HG02678 (cell line): ENCODE measurements at regions not wholly inside any gene's neighbourhood (a gene's known extent, or its start where the extent isn't known, plus 50 kb on each side); places are given as distances from the start of the nearest gene placed in this dataset.

Experiments used
- ATAC-seq: cut with Tn5 transposase; IDR thresholded peaks from one replicate; pipeline ENCODE4 v1.9.1; 2021; ENCODE audit warnings: mild to moderate bottlenecking, moderate library complexity; ENCODE audit not compliant: unreplicated experiment

DNA sequence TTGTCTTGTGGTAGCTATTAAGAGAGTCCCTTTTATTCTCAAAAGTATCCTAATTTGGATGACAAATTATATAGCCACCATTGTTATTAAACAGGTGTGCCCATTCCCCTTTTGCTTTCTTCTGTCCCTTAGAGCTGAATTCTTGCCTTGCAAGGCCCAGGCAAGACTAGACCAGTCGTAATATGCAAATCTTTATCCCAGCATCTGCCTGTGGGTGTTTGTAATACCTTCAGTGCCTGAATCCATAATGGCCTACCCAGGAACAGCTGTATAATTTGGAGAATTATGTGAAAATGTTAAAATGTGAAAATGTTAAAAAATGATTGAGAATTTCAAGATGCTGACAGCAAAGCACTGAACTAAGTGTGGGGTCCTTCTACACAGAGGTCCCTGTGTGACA, 403.0 kb upstream of the RBMS3 start:
- ATAC-seq, result no peak

- no peak for ATAC-seq
Observed at GRCh38 chr3:28890373-28890772, 390.5 kb upstream of the RBMS3 start.

DNA sequence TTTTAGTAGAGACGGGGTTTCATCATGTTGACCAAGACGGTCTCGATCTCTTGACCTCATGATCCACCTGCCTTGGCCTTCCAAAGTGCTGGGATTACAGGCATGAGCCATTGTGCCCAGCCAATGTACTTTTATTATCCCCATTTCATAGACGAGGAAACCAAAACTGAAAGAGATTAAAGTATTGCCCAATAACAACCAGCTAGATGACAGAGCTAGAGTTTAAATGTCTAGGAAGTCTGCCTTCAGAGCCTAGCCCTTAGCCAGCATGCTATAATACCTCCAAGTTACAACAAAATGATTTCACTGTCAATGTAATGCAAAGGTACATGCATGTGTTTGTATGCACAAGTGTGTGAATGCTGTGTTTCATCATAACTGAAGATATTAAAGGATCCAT, 389.4 kb upstream of the RBMS3 start:
- ATAC-seq, result no peak

DNA sequence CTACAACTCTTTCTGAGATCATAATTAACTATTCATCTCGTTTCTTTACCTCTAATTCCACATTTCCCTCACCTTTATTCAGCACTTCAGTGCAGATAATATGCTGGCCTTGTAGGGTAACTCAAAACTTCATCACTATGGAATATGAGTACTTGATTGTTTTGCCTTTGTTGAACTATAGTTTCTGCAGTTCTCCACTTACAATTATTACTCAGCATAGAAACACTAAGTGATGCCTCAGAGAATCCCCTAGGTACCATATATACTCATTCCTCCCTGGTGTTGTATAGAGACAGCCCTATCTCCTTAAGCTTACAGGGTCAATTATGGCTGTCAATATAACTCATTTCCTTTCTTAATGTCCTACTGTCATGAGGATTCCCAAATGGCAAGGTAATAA, 380.6 kb upstream of the RBMS3 start:
- no peak for ATAC-seq

GRCh38 chr3:28901018-28901417, 379.9 kb upstream of the RBMS3 start:
- ATAC-seq, result no peak

DNA sequence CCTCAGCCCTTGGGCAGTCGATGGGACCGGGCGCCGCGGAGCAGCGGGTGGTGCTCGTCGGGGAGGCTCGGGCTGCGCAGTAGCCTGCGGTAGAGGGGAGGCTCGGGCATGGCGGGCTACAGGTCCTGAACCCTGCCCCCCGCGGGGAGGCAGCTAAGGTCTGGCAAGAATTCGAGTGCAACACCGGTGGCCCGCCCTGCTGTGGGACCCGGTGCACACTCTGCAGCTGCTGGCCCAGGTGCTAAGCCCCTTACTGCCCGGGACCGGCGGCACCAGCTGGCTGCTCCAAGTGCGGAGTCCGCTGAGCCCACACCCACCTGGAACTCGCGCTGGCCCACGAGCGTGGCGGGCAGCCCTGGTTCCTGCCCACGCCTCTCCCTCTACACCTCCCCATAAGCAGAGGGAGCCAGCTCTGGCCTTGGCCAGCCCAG, 377.7 kb upstream of the RBMS3 start:
- no peak for ATAC-seq

DNA sequence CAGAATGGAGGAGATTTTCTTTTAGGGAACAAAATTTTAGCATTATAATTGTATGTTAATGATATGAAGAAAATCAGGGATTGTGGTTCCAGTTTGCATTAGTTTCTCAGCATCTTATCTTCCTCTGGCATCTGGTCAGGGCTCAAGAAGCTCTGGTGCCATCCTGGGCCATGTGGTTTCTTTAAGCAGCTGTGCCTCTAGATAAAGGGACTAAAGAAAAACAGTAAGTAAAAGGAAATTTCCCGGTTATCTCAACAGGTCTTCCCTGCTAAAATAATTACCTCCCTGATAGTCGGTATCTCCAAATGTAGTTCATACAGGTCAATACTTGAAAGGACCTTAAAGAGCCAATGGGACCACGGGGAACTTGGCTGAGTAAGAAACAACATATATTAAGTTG, 375.1 kb upstream of the RBMS3 start:
- no peak for ATAC-seq

DNA sequence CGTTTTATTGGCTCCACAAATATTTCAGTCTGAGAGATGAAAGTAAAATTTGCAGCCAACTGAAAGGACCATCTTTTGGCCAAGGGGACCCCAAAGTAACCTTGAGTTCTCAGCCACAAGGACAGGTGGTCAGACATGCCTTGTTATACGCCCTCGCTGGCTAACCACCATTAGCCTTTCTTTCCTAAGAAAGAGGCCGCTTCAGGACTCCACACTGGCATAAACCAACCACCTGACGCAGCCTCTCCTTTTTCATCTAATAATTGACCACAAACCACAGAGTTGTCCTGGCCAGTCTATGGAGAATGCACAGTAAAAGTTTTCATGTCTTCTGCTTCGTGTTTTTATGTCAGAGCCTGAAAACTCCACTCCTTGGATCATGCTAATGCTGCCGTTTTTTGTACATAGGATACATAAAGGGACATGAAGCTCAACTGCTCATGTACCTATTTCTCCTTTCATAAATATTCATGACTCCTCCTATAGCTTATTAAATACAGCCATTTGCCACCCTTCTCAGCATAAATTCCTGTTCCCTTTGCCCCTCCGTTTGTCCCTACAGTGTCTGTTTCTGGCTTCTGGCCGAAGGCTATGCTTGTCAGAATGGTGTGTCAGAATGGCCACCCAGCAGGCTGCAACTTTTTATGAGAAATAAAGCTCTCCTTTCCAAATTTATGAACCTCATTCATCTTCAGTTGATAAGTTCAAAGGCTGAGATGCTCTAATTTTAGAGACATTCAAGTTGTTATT, 374.1 kb upstream of the RBMS3 start:
- no peak for ATAC-seq

- no peak for ATAC-seq
Observed at GRCh38 chr3:28907616-28908015, 373.3 kb upstream of the RBMS3 start.

DNA sequence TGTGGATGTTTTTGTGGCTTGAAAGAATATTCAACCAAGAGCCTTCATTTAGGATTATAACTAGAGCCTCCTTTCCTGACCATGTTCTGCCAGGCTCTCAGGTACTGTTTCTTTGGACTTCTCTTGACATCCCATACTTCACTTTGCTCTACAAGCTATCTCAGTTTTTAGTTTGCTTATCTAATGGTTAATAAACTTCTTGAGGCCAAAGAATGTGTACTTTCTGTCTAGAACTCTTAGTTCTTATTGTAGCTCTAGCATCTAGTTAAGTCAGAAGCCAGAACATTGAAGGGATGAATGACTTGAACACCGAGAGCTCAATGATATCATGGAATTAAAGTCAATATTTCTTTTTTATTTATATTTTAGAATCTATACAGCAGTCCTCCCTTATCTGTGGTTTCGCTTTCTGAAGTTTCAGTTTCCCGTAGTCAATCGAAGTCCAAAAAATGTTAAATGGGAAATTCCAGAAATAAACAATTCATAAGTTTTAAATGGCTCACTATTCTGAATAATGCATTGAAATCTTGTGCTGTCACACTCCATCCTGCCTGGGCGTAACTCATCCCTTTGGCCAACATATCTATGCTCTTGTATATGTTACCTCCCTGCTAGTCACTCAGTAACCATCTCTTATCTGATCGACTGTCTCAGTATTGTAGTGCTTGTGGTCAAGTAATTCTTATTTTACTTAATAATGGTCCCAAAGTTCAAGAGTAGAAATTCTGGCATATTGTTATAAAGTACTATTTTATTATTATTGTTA, 368.6 kb upstream of the RBMS3 start:
- ATAC-seq, result no peak

GRCh38 chr3:28915741-28916500, 364.9 kb upstream of the RBMS3 start:
- ATAC-seq, result no peak

GRCh38 chr3:28916713-28917499, 364.0 kb upstream of the RBMS3 start:
- ATAC-seq, result peak; percentile 85

DNA sequence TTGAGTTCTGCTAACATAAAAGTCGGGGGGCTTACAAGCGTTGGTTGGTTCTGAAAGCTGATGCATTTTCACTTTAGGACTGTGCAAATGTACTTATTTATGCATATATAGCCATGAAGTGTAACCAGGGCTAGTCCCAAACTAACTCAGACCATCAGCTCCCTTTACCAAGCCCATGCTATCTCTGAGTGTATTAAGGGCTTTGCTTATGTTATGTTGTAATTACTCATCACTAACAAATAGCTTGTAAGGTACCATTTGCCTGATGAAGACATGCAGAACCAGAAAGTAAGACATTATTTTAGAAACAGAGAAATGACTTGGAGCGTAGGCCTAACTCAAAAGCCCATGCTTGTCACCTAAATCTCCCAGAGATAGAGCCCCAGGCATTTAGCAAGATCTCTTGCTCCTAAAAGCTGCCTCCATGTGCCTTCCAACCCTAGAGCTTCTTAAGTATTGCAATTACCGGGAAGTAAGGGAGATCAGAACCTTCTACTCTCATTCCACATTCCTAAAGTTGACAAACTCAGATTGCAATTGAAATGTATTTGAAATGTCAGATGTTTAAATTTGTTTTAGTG, 362.9 kb upstream of the RBMS3 start:
- ATAC-seq, result no peak

- ATAC-seq, result no peak
Observed at GRCh38 chr3:28922376-28922775, 358.5 kb upstream of the RBMS3 start.

DNA sequence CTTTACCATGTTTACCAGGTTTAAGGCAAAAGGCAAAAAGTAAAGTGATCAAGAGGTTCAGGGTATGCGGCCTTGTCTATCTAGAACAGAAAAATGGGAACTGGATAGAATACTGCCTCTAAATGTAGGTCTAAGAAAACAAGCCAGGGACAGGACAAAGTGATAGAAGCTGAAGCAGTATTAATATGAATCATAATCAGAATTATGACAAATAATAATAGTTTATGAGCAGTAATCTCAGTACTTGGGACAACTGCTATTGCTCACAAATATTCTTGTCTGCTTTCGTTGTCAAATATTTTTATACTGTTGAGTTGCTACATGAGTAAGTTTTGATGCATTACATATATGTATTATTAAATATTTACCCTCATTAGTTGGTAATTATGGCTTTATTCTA, 356.9 kb upstream of the RBMS3 start:
- no peak for ATAC-seq

DNA sequence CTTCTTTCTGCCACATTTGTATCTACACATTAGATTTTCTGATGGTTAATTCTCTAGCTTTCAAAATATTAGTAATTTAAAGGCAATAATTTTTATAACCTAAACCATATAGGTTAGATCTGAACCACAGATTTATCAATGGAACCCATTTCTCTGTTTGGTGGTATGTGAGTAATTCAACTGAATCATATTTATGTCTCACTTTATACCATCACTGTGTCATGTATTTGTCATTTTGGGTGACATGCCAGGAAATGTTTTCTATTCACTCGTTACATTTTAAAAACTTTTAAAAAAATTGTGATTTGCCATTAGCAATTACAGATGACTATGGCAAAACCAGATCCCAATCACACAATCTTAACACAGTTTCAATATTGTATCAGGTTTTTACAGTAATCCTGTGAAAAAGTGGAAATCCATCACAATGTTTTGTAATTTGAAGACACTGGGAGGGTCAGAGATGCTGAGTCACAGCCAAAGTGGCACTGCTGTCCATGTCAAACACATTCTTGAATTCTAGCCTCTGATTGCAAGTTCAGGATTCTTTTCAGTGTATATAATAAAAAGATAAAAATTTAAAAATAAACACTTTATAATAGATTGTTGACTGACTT, 356.0 kb upstream of the RBMS3 start:
- ATAC-seq, result no peak

DNA sequence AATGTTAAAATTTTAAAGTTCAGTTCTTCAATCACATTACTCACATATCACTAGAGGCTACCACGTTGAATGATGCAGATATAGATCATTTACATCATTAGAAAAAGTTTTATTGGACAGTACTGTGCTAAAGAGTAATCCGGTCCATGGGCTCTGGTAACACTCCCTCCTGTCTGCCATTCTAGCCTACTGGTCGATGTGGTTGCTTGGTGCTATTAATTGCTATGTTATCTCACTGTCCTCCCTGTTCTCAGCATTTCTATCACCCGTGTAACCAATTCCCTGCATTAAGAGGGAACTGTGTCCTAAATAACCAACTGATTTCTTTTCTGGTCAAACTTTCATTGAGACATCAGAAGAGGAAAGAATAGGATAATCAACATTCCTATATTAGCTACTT, 347.5 kb upstream of the RBMS3 start:
- no peak for ATAC-seq

DNA sequence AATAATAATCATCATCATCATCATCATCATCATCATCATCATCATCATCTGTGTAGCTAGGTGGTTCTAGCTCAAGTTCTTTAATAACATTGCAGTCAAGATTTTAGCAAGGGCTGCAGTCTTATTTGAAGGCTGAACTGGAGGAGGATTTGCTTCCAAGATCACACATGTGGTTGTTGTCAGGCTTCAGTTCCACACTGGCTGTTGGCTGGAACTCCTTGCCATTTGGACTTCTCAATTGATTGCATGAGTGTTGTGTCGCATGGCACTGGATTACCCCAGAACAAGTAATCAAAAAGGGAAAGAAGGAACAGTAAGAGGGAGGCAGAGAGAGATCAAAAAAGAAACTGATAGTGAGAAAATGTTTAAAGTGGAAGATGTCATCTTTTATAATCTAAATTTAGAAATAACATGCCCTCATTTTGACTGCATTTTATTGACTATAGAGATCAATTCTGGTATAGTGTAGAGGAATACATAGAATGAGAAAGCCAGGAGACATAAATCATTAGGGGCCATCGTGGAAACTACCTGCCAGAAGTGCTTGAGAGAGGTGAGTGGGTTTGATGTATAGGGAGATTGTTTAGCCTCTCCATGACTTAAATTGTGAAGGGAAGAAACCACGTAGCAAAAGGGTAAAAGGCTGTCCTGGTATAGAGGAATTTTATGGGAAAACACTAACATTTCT, 346.6 kb upstream of the RBMS3 start:
- no peak for ATAC-seq

GRCh38 chr3:28935146-28935545, 345.7 kb upstream of the RBMS3 start:
- ATAC-seq, result peak; percentile 35

DNA sequence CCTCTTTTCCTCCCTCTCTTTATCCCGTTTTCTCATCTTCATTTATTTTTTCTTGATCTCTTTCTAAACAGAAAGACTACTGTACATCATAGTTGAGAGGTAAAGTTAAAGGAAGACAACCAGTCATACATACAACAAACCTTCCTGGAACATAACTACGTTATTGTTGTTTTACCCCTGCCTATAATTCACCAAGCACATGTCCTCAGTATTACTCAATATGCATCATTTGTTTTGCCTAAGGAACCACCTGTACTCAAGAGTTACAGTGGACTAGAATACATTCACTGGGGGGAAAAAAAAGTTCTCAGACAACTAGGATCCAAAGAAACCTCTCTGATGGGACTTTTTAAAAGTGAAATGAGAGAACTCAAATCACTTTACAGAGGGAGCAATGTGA, 344.7 kb upstream of the RBMS3 start:
- no peak for ATAC-seq
